ENCODE measurements at regions not wholly inside any gene's neighbourhood (a gene's known extent, or its start where the extent isn't known, plus 50 kb on each side); places are given as distances from the start of the nearest gene placed in this dataset.
"Not testable (repeated sequence)": the region's sequence is repeated elsewhere in the genome, so short reads cannot be mapped to it uniquely, and the experiment has no call there.

GRCh38 chr1:214864896-214865688 is 217.4 kb upstream of the KCNK2 start:
- no peak for DNase-seq

GRCh38 chr1:214870426-214870825 is 212.1 kb upstream of the KCNK2 start:
- not testable (repeated sequence) for DNase-seq

- DNase-seq = no peak
Observed at GRCh38 chr1:214880956-214881355, 201.6 kb upstream of the KCNK2 start.

- DNase-seq = no peak
Observed at GRCh38 chr1:214882616-214883015, 199.9 kb upstream of the KCNK2 start.

GRCh38 chr1:214895011-214895600 is 187.4 kb upstream of the KCNK2 start:
- no peak for DNase-seq

- DNase-seq = no peak
Observed at GRCh38 chr1:214896921-214897320, 185.6 kb upstream of the KCNK2 start.

GRCh38 chr1:214897581-214897980 is 185.0 kb upstream of the KCNK2 start:
- peak; percentile 4 for DNase-seq

GRCh38 chr1:214898161-214898560 is 184.4 kb upstream of the KCNK2 start:
- DNase-seq = no peak

GRCh38 chr1:214898718-214899117 is 183.8 kb upstream of the KCNK2 start:
- no peak for DNase-seq

- DNase-seq = no peak
Observed at GRCh38 chr1:214899908-214900460, 182.6 kb upstream of the KCNK2 start.

GRCh38 chr1:214900590-214900989 is 181.9 kb upstream of the KCNK2 start:
- DNase-seq = no peak

- DNase-seq = no peak
Observed at GRCh38 chr1:214901718-214902117, 180.8 kb upstream of the KCNK2 start.

- DNase-seq = no peak
Observed at GRCh38 chr1:214902636-214903320, 179.8 kb upstream of the KCNK2 start.

- no peak for DNase-seq
Observed at GRCh38 chr1:214912127-214912526, 170.4 kb upstream of the KCNK2 start.

- DNase-seq = no peak
Observed at GRCh38 chr1:214913966-214914365, 168.6 kb upstream of the KCNK2 start.

- no peak for DNase-seq
Observed at GRCh38 chr1:214917081-214917635, 165.4 kb upstream of the KCNK2 start.

- no peak for DNase-seq
Observed at GRCh38 chr1:214918745-214919144, 163.8 kb upstream of the KCNK2 start.

- no peak for DNase-seq
Observed at GRCh38 chr1:214920337-214920736, 162.2 kb upstream of the KCNK2 start.

GRCh38 chr1:214923278-214923915 is 159.1 kb upstream of the KCNK2 start:
- DNase-seq = no peak

GRCh38 chr1:214927796-214928195 is 154.7 kb upstream of the KCNK2 start:
- no peak for DNase-seq

- no peak for DNase-seq
Observed at GRCh38 chr1:214928574-214928973, 154.0 kb upstream of the KCNK2 start.

GRCh38 chr1:214933375-214933774 is 149.2 kb upstream of the KCNK2 start:
- no peak for DNase-seq

GRCh38 chr1:214934045-214934444 is 148.5 kb upstream of the KCNK2 start:
- DNase-seq = no peak
